ENCODE measurements at regions not wholly inside any gene's neighbourhood (a gene's known extent, or its start where the extent isn't known, plus 50 kb on each side); places are given as distances from the start of the nearest gene placed in this dataset.

DNA sequence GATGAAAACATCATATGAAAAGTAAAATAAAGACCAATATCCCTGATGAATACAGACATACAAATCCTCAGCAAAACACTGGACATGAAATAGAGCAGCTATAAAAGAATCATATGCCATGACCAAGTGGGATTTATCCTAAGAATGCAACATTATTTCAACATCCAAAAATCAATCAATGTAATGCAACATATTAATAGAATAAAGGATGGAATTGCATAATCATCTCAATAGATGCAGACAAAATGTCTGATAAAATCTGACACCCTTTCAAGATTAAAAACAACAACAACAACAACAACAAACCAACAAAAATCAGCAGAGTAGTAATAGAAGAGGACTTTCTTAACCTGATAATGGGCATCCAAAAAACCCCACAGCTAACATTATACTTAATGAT lies 63.8 kb upstream of the IL1R1 start:
- DNase-seq, result no peak

DNA sequence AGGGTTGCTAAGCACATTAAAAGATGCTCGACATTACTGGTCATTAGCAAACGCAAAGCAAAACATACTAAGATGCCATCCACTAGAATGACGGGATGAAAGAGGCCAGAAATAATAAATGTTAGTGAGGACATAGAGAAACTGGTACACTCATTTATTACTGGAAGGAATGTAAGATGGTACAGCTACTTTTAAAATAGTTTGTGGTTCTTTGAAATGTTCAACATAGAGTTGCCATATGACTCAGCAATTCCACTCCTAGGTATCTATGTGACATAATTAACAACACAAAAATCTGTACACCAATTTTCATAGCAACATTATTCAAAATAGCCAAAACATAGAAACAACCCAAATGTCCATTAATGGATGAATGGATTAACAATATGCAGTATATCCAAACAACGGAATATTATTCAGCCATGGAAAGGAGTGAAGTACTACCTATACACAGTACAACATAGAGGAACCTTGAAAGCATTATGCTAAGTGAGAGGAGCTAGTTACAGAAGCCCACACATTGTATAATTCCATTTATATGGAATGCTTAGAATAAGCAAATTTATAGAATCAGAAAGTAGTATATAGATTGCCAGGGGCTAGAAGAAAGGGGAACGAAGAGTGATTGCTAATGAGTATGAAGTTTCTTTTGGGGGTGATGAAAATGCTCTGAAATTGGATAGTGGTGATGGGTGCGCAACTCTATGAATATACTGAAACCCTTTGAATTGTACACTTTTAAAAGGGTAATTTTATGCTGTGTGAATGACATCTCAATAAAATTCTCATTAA lies 61.9 kb upstream of the IL1R1 start:
- DNase-seq, result peak in 1 of 5 donors; percentile 68

DNA sequence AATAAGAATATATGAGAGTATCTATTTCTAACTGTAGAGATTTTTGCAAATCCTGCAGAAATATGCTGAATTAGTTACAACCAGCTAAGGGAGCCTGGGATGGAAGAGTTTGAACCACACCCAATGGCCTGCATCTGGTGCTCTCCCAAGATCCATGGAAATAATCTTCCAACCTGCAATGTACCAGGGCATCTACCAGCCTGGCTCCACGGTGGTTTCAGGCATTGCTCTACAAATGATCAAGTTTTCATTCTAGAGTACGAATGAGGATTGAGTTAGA lies 61.4 kb upstream of the IL1R1 start:
- no peak for DNase-seq

DNA sequence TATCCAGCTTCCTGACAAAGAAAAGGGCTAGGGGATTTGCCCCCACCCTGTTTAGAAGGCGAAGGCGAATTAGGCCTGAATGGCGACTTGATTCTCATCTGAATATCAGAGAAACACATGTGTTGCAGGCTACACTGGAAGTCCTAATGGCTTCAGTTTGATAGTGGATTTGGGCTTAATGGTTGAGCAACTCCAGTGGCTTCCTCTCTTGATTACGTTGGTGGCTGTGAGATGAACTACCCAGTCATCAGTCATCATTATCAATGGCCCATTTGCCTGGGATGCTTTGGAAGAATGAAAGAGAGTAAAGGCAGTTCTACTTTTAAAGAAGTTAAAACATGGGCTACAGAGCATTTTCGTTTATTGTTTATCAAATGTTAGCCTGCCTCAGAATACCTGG lies 60.9 kb upstream of the IL1R1 start:
- DNase-seq, result no peak

DNA sequence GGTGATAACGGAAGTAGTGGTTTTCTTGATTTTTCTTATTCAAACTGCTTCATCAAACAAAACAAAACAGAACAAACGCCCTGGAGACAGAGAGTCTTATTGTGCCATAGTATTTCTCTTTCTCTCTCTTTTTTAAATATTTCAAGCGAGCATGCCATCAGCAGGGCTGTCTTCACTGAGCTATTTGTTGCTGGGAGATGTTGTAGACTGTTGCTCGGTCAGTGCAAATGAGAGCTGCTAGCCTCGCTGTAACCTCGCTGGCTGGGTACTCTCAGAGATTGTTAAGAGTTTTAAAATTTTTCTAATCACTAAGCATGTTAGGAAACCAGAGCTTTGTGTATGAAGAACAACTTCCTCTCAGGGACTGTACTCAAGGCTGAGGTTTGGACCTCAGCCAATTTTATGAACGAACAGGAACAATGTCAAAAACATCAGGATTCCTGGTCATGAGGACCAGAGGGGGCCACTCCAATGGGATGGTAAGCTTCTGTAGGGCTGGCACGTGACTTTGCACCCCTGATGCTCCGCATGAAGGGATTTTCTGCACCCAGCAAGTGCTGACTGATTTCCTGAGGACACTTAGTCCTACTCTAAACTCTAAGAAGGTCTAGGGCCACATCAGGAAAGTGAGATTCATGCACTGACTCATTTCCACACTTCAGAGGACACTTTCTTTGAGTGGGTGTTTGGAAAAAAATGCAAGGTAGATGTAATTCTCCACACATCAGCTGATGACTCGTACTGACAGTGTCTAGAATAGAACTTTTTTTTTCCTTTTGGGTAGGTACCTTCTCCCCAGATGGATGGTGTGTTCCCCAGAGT lies 59.8 kb upstream of the IL1R1 start:
- DNase-seq, result peak in 2 of 5 donors; percentile 3 to 83

DNA sequence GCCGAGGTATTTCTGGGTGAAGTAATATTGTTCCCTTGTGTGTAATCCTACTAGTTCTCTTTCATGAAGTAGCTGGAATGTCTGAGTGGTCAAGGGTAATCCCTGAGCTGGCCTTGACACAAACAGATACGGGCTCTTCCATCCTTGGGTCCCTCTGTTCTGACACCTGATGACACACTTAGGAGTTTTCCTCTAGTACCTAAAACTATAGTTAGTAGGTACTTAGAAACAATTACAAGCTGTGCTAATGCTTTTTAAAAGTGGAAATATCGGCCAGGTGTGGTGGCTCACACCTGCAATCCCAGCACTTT lies 59.2 kb upstream of the IL1R1 start:
- DNase-seq, result no peak

DNA sequence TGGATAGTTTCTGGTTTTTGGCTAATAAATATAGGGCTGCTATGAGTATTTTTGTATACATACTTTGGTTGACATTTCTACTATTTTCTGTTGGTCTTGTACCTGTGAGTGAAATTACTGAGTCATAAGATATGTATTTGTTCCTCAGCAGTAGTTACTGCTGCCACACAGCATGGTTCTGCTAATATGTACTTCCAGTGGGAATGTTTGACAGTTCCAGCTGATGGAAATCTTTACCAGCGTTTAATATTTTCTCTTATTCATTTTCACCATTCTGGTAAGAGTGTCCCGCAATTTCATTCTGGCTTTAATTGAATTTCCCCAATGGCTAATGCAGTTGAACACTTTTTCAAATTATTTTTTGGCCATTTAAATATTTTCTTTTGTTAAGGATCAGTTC lies 57.9 kb upstream of the IL1R1 start:
- DNase-seq, result no peak

DNA sequence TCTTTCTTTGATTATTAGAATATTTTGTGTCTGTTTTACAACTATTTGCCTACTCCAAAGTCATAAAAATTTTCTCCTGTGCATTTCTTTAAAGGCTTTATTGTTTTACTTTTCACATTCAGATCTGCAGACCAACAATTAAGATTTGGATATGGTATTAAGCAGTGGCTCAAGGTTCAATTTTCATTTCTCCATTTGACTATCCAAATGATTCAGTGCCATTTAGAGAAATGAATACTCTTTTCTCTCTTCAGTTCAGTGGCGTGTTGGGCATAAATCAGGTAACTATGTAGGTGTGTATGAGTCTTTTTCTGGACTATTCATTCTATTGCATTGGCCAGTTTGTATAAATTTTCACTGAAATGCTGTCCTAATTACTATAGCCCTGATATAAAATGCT lies 57.3 kb upstream of the IL1R1 start:
- no peak for DNase-seq

DNA sequence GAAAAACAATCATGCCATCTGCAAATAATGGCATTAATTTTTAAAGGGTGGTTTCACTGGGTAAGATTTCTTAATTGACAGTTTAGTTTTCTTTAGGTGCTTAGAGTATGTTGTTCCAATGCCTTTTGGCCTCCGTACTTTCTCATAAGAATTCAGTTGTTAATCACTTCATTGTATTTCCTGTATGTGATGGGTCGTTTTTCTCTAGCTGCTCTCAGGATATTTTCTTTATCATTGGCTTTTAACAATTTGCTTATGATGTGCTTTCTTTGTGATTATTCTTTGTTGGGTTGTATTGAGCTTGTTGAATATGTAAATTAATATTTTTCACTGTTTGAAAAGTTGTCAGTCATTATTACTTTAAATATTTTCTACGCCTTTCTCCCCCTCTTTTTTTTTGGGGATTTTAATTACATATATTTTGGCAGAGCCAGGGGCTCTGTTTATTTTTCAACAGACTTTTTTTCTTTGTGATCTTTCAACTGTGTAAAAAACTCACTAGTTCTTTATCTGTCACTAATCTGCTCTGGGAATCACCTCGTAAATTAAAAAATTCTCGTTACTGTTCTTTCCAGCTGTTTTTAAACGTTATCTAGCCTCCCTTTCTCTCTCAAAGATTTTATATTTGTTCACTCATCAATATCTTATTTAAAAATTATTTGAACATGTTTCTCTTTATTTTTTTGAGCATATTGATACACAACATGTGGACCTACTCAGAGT lies 56.2 kb upstream of the IL1R1 start:
- no peak for DNase-seq

DNA sequence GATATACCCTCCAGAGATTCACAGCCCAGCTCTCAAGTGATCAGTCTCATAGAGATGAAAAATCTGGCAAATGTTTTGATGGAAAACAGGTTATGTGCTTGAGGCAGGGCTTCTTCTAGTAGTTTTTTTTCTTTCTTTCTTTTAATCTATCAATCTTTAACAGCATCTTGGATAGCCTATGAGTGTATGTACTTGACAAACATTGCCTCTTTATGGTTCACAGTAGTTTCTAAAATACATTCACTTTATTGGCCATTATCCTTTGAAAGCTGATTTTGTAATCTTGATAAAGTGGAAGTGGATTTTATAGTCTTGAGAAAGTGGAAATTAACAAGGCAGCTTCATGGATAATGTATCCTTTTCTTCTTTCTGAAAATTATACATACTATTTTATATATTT lies 51.4 kb upstream of the IL1R1 start:
- DNase-seq, result no peak

DNA sequence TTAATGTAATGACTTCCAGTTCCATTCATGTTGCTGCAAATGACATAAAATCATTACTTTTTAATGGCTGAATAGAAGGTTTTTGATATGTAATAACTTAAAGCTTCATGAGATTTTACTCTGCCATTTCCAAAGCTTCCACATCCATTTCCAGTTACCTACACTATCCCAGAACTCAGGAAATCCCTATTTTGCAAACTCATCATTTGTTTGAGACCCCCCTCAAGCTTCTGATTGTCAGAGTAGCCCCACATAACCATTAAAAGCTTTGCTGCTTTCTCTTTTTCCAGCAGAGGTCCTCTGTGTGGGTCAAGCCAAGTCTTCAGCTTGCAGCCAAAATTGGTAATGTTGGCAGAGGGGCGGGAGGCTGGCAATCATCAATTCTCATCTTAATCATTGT lies 50.6 kb upstream of the IL1R1 start:
- no peak for DNase-seq

DNA sequence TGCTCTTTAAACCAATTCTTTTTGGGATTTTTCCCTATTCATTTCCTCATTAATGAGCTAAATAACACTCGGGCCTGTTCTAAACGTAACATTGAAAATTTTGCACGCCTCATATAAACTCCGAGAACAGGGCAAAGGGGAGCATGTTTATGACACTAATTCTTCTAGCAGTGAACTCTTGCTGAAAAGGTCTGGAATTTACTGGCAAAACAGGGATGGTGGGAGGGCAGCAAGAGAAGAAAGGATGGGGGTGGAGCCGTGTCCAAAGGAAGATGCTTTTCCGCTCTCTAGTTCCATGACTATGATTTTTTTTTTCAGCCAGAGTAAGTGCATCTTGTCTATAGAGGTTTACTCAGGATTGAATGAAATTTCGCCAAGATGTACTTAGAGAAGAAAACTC lies 50.0 kb upstream of the IL1R1 start:
- DNase-seq, result no peak
